HG03457 (cell line): ENCODE measurements at regions not wholly inside any gene's neighbourhood (a gene's known extent, or its start where the extent isn't known, plus 50 kb on each side); places are given as distances from the start of the nearest gene placed in this dataset.

Source experiments
- ATAC-seq: cut with Tn5 transposase; IDR thresholded peaks from one replicate; pipeline ENCODE4 v1.9.1; 2021; ENCODE audit warnings: moderate number of reproducible peaks; ENCODE audit not compliant: unreplicated experiment

- ATAC-seq = no peak
Measured at GRCh38 chr10:43712821-43713584, 64.3 kb upstream of the ZNF32 start.

DNA sequence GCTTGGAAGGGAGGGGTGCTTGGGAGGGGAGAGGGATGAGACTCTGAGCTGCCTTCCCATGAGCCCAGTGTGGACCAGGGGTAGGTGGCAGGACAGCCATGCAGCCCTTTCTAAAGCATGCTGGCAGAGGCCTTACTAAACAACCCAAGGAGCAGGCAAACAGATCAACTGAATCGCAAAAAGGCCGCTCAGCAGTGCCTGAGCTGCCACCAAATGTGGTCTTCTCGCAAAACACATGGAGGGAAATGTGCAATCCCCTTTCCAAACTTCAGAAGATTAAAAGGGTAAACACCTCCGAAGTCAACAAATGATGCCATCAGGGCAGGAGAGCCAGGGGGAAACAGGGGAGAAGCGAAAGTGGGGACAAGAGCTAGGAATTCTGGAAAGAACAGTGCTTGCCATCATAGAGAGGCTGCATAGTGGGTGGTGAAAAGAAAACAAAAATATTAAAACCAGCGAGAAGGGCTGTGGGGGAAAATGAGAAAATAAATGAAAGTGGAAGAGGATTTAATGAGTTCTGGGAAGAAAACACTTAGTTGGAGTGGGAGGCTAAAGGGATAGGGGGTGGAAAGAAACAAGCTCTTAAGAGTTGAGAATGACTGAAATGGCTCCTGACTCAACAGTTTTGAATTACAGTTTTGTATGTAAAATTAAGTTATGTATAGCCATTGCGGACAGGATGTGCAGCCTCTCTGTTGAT lies 62.2 kb upstream of the ZNF32 start:
- ATAC-seq = no peak

DNA sequence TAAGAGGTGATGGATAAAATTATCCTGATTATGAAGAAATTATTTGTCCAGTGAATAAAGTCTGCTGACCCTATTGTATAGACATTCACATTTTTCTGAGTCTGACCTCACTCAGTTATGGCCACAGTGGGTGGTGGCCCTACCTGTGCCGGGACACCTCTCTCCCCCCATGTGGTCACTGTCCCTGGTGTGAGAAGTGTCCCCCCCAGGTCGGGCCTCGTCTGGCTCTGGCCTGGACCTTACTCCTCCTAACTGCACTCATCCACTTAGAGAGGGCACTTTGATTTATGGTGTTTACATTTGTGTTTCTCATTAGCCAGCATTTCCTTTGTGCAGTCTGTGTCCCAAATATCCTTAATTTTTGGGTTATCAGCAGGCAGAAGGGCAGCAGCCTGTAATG lies 59.6 kb upstream of the ZNF32 start:
- ATAC-seq = no peak

DNA sequence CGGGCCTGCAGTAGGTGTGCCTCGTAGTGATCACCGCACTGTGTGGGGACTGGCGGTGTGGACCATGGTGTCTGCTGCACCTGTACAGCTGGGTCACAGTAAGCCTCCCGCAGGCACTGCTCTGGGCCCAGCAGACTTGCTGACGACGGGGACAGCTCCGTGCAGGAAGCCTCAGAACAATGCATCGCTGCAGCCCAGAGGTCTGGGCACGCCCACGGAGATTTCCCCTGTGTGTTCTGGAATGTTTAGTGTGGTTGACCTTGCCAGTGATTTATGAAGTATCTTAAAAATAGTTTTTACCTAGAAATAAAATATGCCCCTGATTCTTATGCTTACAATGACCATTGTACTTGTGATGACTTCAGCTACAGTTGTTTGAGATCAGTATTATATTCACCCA lies 59.1 kb upstream of the ZNF32 start:
- no peak for ATAC-seq

GRCh38 chr10:43706166-43706565 lies 57.5 kb upstream of the ZNF32 start:
- ATAC-seq = no peak

GRCh38 chr10:43703286-43703685 lies 54.6 kb upstream of the ZNF32 start:
- ATAC-seq = no peak

- ATAC-seq = no peak
Measured at GRCh38 chr10:43702936-43703281, 54.2 kb upstream of the ZNF32 start.

DNA sequence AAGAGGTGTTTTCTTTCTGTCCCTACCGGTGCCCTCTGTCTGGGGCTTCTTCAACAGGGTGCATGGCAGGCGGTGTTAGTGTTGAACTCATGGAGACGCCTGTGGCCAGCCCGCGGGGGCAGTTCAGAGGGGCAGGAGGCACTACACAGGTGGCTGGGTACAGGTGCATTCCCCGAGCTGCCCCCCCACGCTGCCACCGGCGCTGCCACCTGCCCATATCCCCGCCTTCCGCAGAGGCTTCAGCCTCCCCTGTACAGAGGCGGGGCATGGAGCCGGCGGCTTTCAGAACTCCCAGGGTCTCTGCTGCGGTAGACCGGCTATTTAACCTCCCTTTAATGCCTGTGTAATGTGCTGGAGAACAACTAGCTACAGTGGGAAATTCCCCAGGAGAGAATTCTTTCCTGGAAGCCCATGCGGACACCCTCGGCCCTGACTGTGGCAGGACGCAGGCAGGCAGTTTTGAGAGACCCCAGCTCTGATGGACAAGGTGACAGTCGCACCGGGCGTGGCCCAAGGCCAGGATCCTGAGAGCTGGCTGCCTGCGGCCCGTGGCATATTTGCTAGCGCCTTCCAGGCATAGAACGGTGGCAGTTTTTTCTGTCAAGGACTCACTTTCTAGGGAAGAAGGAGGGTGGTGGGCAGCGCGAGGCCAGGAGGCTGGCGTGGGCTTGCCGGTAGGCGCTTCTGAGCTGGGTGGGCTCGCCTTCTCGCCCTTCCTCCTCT lies 53.7 kb upstream of the ZNF32 start:
- no peak for ATAC-seq

DNA sequence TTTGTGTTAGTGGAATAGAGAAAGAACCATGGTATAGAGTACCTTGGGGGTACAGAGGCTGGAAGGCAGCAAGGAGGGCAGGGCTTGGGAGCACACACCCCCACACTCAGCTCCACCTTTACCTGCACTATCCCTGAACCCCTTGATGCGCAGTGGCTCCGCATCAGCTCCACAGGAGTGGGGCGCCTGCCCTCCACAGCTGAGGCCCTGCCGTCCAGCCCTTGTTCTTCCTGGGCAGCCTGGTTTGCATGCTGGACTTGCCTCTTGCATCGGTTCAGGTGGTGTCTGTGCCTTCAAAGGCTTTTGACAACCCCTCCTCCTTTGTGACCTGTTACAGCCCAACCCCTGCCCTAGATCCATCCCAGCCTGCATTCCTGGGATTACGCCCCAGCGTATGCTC lies 52.6 kb upstream of the ZNF32 start:
- ATAC-seq = no peak

GRCh38 chr10:43700306-43700705 lies 51.6 kb upstream of the ZNF32 start:
- ATAC-seq = no peak

DNA sequence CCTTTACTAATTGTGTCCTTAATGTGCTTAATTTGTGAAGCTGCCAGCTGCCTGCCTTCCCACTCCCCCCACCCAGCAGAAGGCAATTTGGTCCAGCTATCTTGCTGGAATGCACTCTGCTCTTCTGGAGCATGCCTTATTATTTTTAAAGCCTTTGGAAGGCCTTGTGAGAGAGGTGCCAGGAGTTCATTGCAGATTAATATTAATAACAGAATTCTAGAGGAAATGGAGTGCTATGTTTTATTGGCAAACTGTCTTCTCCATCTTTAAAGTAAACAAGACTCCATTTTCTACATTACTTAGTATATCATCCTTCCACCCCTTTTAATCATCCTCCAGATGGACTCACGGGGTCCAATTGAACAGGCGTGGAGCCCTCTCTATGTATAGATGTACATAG lies 50.8 kb upstream of the ZNF32 start:
- ATAC-seq = no peak
